Inferior parietal cortex (tissue), 1 donor: ENCODE measurements at regions not wholly inside any gene's neighbourhood (a gene's known extent, or its start where the extent isn't known, plus 50 kb on each side); places are given as distances from the start of the nearest gene placed in this dataset.
"Not testable (repeated sequence)": the region's sequence is repeated elsewhere in the genome, so short reads cannot be mapped to it uniquely, and the experiment has no call there.

Experiments used
- DNase-seq: peaks from one replicate; pipeline ENCODE4 v3.0.0-alpha.2; 2016; ENCODE audit errors: extremely low spot score

DNA sequence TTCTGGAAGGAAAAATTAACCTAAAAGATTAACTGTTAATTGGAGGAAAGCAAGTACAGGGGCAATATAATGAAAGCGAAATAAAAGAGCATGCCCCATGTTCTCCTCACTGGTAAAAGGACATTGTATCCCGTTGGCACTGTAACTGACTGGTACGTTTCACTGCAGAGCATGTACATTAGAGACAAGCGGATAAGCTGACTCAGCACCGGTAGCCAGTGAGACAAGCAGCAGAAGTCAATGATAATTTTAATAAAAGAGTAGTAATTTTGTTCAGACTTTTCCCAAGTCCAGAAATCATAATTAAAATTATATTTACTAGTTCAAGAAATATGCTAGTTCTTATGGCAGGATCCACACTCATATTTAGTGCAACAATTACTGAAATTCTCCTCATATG, 161.5 kb upstream of the VWC2 start:
- DNase-seq, result no peak

DNA sequence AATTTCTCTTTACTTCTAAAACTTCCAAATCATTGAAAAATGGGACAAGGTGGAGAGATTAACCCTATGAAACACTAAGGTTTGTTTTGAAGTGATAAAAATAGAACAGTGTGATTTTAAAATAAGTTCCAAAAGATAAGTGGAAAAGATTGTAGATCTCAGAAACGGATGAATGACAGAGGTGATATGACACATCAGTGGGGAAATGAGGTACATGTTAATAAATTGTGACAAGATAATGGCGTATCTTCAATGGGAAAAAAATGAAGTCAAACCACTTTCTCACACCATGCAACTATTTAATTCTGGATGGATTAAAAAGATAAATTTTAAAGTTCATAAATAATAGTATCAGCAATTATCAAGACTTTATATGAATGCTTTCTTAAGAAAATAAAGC, 159.7 kb upstream of the VWC2 start:
- DNase-seq, result no peak

DNA sequence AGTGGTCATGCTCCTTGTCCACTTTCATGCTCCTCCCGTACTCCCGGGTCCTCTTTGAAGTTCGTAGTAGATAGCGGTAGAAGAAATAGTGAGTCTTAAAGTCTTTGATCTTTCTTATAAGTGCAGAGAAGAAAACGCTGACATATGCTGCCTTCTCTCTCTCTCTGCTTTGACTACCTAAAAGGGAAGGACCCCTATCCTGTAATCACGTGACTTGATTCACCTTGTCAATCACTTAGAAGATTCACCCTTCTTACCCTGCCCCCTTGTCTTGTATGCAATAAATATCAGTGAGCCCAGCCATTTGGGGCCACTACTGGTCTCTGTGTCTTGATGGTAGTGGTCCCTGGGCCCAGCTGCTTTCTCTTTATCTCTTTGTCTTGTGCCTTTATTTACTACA, 158.5 kb upstream of the VWC2 start:
- DNase-seq, result not testable (repeated sequence)

DNA sequence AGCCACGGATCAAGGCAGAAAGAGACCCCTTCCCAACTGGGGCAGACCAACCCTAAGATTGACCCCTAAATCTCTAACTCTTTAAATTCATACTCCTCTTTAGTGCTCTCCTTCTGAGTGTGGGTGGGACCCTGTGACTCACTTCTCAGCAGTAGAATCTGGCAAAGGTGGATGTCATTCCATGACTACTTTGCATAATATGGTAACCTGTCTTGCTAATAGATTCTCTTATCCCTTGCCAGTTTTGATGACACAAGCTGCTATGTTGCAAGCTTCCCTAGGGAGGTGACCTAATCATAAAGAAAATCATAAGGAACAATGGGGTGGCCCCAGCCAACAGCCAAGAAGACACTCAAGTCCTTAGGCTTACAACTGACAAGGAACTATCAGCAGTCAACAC, 155.4 kb upstream of the VWC2 start:
- no peak for DNase-seq

DNA sequence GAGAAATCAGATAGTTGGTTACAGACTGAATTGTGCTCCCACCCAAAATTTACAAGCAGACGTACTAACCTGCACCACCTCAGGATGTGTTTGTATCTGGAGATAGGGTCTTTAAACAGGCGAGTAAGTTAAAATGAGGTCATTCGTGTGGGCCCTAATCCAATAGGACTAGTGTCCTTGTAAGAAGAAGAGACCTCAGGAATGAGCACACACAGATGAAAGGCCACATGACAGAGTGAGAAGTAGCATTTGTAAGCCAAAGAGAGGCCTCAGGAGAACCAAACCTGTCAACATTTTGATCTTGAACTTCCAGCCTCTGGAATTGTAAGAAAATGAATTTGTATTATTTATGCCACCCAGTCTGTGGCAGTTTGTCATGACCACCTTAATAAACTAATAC, 149.5 kb upstream of the VWC2 start:
- no peak for DNase-seq

DNA sequence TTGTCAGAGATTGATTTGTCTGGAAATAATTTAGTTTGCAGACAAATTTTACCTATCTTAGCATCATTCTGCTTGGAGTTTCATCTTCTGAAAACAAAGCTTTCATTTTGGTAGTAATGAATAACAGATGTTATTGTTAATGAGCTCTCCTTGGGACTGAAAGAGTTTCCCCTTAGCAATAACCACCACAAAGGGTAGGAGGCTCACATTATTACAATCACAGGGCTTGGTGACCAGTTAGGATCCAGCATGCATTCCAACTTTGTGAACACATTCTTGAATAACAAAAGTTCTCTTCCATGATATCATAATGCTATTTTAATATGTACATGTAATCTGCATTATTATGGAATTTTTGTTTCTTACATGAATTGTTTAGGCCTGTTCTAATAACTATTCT, 148.8 kb upstream of the VWC2 start:
- no peak for DNase-seq

DNA sequence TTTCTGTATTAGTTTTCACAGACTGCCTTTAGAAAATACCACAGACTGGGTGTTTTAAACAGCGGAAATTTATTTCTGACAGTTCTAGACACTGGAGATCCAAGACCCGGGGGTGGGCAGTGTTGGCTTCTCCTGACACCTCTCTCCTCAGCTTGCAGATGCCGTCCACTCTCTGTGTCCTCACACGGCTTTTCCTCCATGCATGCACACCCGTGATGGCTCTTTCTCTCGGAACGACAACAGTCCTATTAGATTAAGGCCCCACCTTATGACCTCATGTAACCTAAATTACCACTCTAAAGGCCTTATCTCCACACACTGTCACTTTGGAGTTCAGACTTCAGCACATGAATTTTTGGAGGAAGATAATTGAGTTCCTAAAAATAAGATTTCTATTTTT, 142.9 kb upstream of the VWC2 start:
- DNase-seq, result no peak

DNA sequence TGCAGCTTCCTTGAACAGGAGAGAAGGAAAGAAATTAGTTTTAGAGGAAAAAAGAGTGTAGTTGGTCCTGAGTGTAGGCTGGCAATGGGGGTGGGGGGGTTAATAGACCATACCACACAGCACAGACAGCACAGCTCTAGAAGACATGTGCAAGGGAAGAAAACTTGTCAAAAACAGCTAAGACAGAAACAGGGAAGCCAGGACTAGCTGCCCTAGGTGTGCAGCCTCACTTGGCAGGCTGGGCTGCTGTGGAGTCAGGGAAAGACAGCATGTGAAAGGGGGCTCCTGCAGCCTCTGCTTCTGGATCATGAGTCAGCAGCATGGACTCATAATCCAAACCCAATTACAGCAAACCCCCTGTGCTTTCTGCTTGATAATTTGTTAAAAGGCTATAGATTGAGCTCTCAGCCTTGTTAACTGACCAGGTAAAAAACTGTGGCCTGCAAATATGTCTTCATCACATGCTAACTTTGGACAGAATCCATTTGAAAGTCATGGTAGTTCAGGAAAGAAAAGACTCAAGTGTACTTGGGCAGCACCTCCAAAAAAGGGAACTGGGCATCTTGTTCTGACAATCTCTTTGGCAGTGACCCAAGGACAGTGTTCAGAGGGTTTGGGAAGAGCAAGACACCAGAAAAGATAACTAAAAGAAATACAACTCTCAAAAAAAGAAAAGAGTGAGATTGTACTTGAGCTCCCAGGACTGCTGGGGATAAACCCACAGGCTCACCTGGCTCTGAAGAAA, 142.2 kb upstream of the VWC2 start:
- DNase-seq, result no peak

DNA sequence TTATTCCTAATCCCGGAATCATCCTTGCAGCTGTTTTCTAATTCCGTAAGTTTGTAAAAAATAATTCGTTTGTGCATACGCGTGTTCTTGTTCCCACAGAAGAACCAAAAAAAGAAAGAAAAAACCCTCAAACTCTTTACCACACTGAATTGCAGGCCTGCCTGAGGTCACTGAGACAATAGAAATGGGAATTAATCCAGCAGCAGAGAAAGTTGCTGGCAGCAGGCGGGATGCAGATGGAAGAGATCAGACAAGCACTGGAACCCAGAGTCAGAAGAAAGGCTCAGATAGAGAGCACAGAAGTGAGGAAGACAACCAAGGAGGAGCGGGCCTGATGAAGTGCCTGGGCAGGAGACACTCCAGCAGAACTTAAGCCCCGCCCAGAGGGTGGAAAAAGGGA, 141.5 kb upstream of the VWC2 start:
- DNase-seq, result no peak

DNA sequence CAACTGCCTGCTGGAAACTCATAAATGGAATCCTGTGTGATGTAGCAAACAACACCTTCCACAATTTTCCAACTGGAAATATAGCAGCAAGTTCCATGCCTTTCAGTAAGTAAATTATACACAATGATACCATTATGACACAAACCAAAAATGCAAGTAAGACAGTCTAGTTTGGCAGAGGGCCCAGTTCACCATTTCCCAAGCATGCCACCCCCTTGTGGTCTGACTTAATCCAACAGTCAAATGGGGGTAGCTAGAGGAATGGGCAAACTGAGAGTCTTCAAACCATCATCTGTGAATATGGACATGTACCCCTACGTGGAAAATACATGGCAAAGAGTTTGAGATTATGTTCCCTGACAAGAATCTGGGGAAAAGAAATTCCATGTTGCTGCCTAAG, 137.6 kb upstream of the VWC2 start:
- DNase-seq, result no peak

DNA sequence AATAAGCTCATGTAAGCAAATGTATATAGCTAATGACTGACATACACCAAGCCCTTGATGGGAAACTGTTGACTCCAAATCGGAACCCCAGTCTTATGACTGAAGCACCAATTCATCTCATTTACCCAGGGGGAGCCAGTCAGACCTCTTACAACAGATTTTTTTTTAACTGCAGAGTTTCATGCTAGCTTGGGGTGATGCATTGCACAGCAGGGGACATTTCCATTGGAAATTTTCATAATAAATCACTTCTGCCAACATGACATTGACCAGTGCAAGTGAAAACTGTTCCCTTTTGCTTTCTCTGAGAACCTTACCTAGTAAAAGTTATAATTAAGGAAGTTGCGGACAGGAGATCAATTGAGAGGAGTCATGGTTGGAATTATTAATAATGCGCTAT, 137.0 kb upstream of the VWC2 start:
- DNase-seq, result no peak

DNA sequence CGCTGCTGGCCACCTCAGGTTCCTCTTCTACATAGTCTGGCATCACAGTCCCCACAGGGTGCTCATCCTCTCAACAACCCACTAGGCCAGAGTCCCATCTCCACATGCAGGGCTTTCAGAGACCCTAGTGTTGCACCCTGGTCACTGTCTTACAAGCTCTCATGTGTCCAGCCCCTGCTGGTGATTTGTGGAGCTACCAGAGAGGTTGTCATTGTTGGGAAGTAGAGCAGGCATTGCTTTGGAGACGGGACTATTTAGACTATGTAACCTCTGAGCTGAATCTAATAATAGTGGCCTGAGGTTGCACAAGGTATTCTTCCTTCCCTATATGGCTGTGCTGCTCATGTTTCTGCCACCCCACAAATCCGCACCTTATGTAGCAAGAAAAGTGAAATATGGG, 135.3 kb upstream of the VWC2 start:
- DNase-seq, result no peak

DNA sequence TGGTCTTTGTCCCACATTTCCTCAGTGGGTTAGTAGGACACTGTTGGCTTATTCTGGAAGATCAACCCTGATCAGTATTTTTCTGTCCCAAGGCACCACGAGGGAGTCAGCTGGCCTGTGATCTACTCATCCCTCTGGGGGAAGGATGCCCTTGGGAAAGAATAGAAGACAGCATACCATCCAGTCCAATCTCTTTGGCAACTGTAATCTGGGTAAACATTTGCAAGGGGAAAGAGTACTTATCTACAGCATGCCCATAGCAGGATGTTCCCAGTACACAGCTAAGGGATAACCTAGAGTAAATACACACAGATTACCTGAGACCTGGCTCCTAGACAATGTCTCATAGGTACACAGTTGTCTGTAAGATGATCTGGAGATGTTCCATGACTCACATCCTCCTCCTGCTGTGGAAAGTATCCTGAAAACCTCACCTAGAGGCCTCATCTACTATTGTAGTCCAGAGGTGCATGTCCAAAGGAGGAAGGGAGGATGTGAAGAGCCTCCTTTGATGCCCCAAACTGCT, 134.3 kb upstream of the VWC2 start:
- DNase-seq, result no peak

DNA sequence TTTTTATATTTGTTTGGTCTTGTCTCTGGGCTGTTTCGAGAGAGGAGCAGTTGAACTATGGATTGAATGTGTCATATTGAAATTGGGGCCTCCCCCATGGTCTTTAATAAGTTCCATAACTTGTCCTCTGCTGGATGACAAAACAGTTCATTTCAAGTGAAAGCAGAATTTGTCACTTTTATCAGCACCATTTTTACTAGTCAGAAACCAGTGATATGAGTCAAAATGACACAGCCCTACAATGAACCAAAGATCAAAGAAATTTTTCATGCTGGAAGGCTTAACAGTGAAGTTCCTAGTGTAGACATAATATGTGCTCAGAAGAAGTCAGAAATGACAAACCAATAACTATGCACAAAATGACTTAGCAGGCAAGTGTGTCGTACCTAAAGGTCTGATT, 133.6 kb upstream of the VWC2 start:
- no peak for DNase-seq

DNA sequence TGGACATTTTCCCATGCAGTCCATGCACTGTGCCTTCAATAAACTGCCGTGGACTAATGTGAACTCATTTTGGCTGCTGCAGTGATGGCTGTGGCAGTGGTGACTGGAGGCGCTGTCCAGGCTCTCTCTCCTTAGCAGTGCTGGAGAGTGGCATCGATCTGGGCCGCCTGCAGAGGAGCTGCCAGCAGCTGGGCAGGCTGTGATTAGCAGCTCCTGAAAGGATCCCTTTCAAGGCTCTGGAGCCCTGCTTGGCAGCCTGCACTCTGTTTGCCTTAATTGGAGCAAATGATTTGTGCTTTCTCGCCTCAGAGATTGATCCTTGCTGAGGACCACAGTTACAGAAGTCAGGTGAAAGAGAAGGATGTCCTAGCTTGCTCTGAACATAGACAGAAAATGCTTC, 130.1 kb upstream of the VWC2 start:
- peak; percentile 14 for DNase-seq

DNA sequence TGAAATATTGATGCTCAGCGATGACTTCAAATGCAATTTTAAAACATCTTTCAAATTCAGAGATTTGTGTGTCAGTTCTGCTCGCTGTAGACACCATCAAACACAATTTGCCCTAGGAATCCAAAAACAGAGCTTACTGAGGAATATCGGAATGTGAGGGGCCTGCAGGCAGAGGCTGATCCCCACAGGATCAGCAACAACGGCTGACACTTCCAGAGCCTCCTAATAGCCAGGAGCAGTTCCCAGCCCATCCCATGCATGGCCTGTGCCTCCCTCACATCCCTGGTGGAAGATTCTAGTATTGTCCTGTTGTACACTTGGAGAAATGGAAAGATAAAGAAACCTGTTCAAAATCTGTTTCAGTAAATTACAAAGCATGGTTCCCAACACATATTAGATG, 129.7 kb upstream of the VWC2 start:
- DNase-seq, result no peak

DNA sequence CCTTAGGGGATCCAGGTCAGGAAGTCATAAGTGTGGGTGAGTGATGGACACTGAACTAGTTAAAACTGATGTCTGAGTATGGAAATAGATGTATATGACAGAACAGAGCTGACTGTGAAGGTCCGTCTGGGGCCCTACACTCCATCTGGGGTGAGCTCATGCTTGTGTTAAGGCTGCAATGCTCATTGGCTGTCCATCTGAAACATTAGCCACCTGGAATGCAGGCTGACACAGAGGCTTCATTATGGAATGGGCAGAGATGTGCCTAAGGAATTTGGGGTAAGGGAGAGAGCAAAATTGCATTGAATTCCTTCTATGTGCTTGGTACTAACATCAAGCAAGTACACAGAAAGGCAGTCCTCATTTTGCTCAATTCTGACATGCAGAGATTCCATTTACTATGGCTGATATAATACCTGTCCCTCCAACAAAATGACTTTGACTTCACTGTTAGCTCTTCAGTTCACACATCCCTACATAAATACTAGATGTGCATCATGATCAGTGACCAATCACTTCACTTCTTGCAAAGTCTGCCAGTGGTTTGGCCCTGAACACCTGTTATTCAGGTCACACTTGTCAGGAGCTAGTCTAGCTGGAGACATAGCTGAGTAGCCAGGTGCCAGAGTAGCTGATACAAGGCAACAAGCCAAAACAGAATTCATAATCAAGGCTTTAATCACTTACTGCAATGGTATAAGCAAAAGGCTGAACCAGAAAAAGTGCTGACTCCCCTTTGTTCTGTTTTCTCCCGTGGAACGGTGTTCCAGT, 128.9 kb upstream of the VWC2 start:
- no peak for DNase-seq

DNA sequence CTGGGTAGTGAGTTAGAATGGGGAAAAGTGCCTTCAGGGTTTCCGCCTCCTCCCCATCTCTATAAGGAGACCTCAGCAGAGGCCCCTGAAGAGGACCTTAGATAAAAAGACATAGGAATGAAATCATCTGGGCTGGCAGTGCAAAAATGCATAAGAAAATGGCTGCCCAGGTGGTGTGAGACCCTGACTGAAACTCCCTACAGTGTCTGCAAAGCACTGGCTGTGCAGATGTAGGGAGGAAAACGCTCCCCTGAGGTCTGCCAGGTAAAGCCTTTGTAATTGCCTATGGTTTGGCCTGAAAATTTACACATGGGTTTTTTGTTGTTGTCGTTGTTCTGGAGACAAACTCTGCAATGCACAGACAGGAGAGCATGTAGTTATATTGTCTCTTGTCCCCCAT, 128.1 kb upstream of the VWC2 start:
- DNase-seq, result no peak

DNA sequence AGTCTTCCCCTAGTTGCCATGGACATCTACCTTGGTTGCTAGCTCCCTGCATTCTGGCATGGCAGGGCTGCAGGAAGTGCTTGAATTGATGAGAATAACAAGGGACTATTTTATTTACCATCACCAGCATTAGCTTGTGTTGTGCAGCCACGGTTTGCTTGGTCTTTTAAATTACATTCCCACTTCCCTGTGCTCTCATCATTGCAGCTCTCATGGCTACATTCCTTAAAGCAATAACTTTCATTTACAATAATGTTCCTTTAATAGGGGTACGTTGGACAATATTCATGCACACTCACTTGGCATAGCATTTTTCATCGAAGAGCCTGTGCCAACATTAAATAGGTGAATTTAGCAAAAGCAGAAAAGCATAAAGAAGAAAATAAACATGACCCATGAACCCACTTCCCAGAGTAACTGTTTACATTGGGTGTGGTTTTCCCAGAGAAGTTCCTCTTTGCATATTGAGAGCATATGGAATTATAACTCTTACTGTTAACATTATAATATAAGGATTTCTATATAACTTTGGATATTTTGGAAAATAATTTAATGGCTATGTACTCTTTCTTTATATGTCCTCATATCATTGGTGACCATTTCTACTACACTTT, 113.2 kb upstream of the VWC2 start:
- DNase-seq, result no peak

DNA sequence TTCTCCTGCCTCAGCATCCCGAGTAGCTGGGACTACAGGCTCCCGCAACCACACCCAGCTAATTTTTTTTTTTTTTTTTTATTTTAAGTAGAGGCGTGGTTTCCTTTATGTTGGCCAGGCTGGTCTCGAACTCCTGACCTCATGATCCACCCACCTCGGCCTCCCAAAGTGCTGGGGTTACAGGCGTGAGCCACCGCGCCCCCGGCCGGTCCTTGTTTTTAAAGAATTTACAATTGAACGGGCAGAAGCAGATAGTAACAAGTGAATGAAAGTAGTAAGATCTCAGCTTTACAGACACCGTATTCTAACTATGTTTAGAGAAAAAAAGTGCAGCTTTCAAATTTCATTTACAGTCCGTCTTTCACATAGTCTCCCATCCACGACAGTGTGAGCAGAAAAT, 112.5 kb upstream of the VWC2 start:
- no peak for DNase-seq

DNA sequence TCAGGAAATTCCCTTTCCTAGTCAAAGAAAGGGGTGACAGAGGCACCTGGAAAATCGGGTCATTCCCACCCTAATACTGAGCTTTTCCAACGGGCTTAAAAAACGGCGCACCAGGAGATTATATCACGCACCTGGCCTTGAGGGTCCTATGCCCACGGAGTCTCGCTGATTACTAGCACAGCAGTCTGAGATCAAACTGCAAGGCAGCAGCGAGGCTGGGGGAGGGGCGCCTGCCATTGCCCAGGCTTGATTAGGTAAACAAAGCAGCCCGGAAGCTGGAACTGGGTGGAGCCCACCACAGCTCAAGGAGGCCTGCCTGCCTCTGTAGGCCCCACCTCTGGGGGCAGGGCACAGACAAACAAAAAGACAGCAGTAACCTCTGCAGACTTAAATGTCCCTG, 107.5 kb upstream of the VWC2 start:
- not testable (repeated sequence) for DNase-seq

DNA sequence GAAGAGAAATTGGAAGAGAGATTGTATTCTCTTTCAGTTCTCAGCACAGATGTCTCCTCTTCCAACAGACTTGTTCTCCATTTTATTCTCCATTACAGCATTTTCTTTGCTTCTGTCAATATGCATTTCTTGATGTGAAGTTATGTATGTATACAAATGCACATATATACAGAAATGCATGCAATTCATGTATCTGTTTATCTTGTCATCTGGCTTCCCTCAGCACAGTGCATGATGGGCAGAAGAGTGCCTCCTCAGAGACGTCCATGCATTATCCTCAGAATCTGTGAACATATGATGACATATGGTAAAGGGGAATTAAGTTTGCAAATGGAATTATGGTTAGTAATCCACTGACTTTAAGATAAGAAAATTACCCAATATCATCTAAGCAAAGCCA, 106.7 kb upstream of the VWC2 start:
- DNase-seq, result no peak

DNA sequence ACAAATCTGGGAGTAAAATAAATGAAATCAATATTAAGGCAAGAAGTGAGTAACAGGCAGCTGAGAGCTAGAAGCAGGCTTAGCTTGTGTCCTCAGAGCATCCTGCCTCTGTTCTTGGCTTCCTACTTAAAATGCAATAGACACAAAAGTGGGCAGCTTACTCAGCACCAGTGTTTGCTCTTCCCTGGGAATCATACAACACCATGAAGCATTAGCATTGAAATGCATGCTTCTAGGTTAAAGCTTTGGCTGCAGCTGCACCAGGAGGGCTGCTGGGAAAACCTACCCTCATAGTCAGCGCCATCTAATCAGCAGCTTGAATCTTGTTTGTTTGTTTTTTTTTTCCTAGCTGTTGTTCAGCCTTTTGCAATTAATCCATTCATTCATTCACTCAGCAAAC, 104.2 kb upstream of the VWC2 start:
- DNase-seq, result no peak
